Karpas-422 (cell line): ENCODE measurements at regions not wholly inside any gene's neighbourhood (a gene's known extent, or its start where the extent isn't known, plus 50 kb on each side); places are given as distances from the start of the nearest gene placed in this dataset.

ENCODE experiments used
- DNase-seq: peaks from one replicate; pipeline ENCODE4 v3.0.0-alpha.2; 2015
- H2AFZ ChIP-seq: fragments of 200-600 bp; sonication (generic); 2 replicates; pipeline ENCODE4 v1.6.1; 2014; ENCODE audit warnings: antibody characterized with exemption, low read length, mixed read lengths
- H3K27ac ChIP-seq: fragments of 200-600 bp; sonication (generic); 2 replicates; pipeline ENCODE4 v1.5.1; 2014; ENCODE audit warnings: mild to moderate bottlenecking, low read length, moderate library complexity
- H3K27me3 ChIP-seq: fragments of 200-600 bp; sonication (generic); 2 replicates; pipeline ENCODE4 v1.6.1; 2014; ENCODE audit warnings: low read length, mixed read lengths
- H3K36me3 ChIP-seq: fragments of 200-600 bp; sonication (generic); 2 replicates; pipeline ENCODE4 v1.6.1; 2014; ENCODE audit warnings: low read length, mixed read lengths; ENCODE audit not compliant: insufficient read depth
- H3K4me1 ChIP-seq: fragments of 200-600 bp; sonication (generic); 2 replicates; pipeline ENCODE4 v1.6.1; 2014; ENCODE audit warnings: mild to moderate bottlenecking, low read length, mixed read lengths
- H3K4me2 ChIP-seq: fragments of 200-600 bp; sonication (generic); 2 replicates; pipeline ENCODE4 v1.6.1; 2014; ENCODE audit warnings: low read length, low read depth, mild to moderate bottlenecking; ENCODE audit not compliant: poor library complexity, severe bottlenecking
- H3K4me3 ChIP-seq: fragments of 200-600 bp; sonication (generic); 2 replicates; pipeline ENCODE4 v1.5.1; 2014; ENCODE audit warnings: mild to moderate bottlenecking, antibody characterized with exemption, low read length, mixed read lengths
- H3K79me2 ChIP-seq: fragments of 200-600 bp; sonication (generic); 2 replicates; pipeline ENCODE4 v1.6.1; 2014; ENCODE audit warnings: mild to moderate bottlenecking, low read length, mixed read lengths
- H3K9ac ChIP-seq: fragments of 200-600 bp; sonication (generic); 2 replicates; pipeline ENCODE4 v1.6.0; 2014; ENCODE audit warnings: low read length
- H3K9me2 ChIP-seq: fragments of 200-600 bp; sonication (generic), shearing (Covaris generic); replicated peaks from 2 replicates; pipeline ENCODE4 v1.6.0; 2014; ENCODE audit warnings: mild to moderate bottlenecking, low read length, moderate library complexity; ENCODE audit not compliant: insufficient read depth
- H3K9me3 ChIP-seq: fragments of 300-700, 200-600 bp; sonication (generic); 2 replicates; pipeline ENCODE4 v1.6.1; 2014; ENCODE audit warnings: low read length, mixed read lengths
- H4K20me1 ChIP-seq: fragments of 200-600 bp; sonication (generic); 2 replicates; pipeline ENCODE4 v1.6.1; 2014; ENCODE audit warnings: mild to moderate bottlenecking, antibody characterized with exemption, low read length, low read depth; ENCODE audit not compliant: insufficient read depth

DNA sequence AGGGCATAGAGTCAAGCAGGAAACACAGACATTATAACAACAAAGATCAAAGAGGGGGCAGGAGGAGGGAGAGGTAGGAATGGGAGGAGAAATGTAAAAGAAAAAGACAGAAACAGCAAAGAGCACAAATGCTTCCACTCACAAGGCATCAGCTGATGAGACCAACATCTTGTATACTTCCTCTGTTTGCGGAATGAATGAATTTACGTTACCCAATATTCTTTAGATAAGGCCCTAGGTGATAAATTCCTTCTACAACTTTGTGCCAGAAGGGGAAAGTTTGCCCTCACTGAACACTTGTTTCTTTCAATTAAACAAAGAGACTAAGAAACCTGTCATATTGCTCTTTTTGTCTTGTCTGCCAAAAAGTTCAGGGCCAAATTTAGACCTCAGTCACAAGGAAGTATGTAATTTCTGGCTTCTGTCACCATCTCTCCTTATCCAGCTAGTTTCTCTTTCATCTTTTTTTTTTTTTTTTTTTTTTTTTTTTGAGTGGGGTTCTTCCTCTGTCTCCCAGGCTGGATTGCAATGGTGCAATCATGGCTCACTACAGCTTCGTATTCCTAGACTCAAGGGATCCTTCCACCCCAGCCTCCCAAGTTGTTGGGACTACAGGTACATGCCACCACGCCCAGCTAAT lies 116.4 kb upstream of the NANOS1 start:
- Histone ChIP-seq H3K4me2 (no peak overlapping the region), H3K4me3 (no peak overlapping the region), H3K4me1 (no peaks in the 10 kb centered on the region), H3K9me3 (no peaks in the 10 kb centered on the region), H3K9ac (no peak overlapping the region), H3K27ac (no peak overlapping the region), H2AFZ (no peak overlapping the region), H3K9me2 (no peaks in the 10 kb centered on the region), H3K27me3 (no peaks in the 10 kb centered on the region), H3K79me2 (no peaks in the 10 kb centered on the region), H4K20me1 (no peaks in the 10 kb centered on the region), H3K36me3 (no peaks in the 10 kb centered on the region)
- peak; percentile 25 for DNase-seq

DNA sequence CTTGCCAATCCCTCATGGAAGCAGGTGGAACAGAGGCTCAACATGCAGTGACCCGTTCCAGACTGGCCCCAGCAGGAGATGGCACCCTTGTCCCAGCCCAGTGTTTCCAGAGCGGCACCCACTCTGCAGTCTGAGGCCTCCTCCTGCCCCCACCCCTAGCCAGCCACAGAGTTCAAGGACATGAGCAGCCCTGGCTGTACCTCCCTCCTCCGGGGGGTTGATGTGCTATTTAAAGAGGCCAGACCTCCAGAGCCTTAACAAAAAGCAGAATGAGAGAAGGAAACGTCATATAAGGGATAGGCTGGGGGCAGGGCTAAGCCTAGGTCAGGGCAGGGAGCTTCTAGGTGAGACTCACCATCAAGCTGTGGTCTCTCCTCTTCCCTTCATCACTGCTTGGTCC lies 115.7 kb upstream of the NANOS1 start:
- H3K4me3 ChIP-seq, result no peak overlapping the region
- no peaks in the 10 kb centered on the region for H3K36me3 ChIP-seq
- H3K9me2 ChIP-seq, result no peaks in the 10 kb centered on the region
- H4K20me1 ChIP-seq, result no peaks in the 10 kb centered on the region
- H3K27ac ChIP-seq, result no peak overlapping the region
- no peak overlapping the region for H3K4me2 ChIP-seq
- DNase-seq, result no peak
- H3K79me2 ChIP-seq, result no peaks in the 10 kb centered on the region
- H3K27me3 ChIP-seq, result no peaks in the 10 kb centered on the region
- no peak overlapping the region for H3K9ac ChIP-seq
- no peaks in the 10 kb centered on the region for H3K4me1 ChIP-seq
- H3K9me3 ChIP-seq, result no peaks in the 10 kb centered on the region
- no peak overlapping the region for H2AFZ ChIP-seq

DNA sequence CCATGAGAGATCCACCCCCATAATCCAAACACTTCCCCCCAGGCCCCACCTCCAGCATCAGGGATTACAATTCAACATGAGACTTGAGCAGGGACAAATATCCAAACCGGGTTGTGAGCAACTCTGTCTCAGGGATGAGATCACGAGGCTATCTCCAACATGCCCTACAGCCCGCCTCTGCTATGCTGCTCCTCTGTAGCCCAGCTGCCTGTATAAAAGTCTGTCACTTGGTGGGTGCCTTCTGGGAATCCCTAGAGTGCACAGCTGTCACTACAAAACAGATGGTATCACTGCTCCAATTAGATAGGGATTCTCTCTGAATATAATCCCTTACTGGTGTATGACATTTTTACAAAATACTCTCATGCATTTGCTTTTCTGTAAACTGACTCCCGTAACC lies 114.9 kb upstream of the NANOS1 start:
- no peak overlapping the region for H3K4me2 ChIP-seq
- no peaks in the 10 kb centered on the region for H3K36me3 ChIP-seq
- H3K4me3 ChIP-seq, result no peak overlapping the region
- no peaks in the 10 kb centered on the region for H3K4me1 ChIP-seq
- no peak for DNase-seq
- H3K9ac ChIP-seq, result no peak overlapping the region
- H3K9me3 ChIP-seq, result no peaks in the 10 kb centered on the region
- no peaks in the 10 kb centered on the region for H3K27me3 ChIP-seq
- H2AFZ ChIP-seq, result no peak overlapping the region
- H4K20me1 ChIP-seq, result no peaks in the 10 kb centered on the region
- H3K79me2 ChIP-seq, result no peaks in the 10 kb centered on the region
- no peak overlapping the region for H3K27ac ChIP-seq
- H3K9me2 ChIP-seq, result no peaks in the 10 kb centered on the region

DNA sequence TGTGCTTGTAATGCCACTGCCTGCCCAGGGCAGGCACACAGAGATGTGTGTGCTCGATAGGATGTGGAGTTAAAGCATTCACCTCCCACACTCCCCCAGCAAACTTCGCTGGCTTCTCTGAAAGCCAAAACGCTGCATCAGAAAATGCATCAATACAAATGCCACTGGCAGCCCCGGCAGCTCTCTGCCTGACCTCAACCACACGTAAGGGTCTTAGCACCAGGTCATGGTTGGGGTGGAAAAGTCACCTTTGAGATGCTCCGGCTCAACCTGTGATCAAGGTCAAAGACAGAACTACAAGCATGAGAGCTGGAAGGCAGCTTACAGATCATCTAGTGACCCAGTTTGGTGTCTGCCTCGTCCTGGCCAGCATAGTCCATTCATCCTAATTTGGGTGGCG lies 114.4 kb upstream of the NANOS1 start:
- Histone ChIP-seq H3K79me2 (no peaks in the 10 kb centered on the region), H3K9me2 (no peaks in the 10 kb centered on the region), H2AFZ (no peak overlapping the region), H3K4me3 (no peak overlapping the region), H3K9ac (no peak overlapping the region), H4K20me1 (no peaks in the 10 kb centered on the region), H3K27me3 (no peaks in the 10 kb centered on the region), H3K27ac (no peak overlapping the region), H3K9me3 (no peaks in the 10 kb centered on the region), H3K4me2 (no peak overlapping the region), H3K4me1 (no peaks in the 10 kb centered on the region), H3K36me3 (no peaks in the 10 kb centered on the region)
- DNase-seq, result no peak

DNA sequence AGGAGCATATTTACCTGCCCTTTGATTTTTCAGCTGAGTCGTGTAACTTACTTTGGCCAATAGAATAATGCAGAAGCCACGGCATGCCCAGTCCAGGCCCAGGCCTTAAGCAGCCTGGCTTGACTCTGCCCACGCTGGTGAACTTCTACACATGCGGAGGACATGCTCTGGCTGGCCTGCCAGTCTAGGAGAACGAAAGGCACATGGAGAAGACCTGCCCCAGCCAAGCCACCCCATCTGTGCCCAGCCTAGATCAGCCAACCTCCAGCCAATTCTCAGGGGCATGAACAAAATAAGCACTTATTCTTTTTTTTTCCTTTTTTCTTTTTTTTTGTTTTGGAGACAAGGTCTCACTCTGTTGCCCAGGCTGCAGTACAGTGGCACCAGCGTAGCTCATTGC lies 112.7 kb upstream of the NANOS1 start:
- Histone ChIP-seq H3K36me3 (no peaks in the 10 kb centered on the region), H3K27ac (no peak overlapping the region), H3K4me1 (no peaks in the 10 kb centered on the region), H3K9me3 (no peaks in the 10 kb centered on the region), H3K4me3 (no peak overlapping the region), H3K79me2 (no peaks in the 10 kb centered on the region), H3K27me3 (no peaks in the 10 kb centered on the region), H3K9me2 (no peaks in the 10 kb centered on the region), H3K9ac (no peak overlapping the region), H4K20me1 (no peaks in the 10 kb centered on the region), H2AFZ (no peak overlapping the region), H3K4me2 (no peak overlapping the region)
- DNase-seq, result no peak

DNA sequence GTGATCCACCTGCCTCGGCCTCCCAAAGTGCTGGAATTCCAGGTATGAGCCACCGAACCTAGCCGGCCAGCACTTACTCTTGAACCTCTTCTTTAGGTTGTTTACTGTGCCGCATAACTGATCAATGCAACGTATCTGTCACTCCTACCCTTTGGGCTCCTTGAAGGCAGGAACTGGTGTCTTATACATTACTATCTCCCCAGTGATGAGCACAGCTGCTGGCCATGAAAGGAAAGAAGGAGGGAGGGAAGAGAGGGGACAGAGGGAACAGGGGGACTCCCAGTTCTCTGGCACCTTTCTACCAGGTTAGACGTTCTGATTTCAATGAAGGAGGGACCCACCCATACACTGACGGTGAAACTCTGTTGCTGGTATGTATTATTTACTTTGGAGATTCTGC lies 111.8 kb upstream of the NANOS1 start:
- Histone ChIP-seq H3K9ac (no peak overlapping the region), H3K9me3 (no peaks in the 10 kb centered on the region), H3K4me3 (no peak overlapping the region), H3K27me3 (no peaks in the 10 kb centered on the region), H3K27ac (no peak overlapping the region), H2AFZ (no peak overlapping the region), H4K20me1 (no peaks in the 10 kb centered on the region), H3K4me1 (no peaks in the 10 kb centered on the region), H3K36me3 (no peaks in the 10 kb centered on the region), H3K4me2 (no peak overlapping the region), H3K79me2 (no peaks in the 10 kb centered on the region), H3K9me2 (no peaks in the 10 kb centered on the region)
- DNase-seq, result no peak

DNA sequence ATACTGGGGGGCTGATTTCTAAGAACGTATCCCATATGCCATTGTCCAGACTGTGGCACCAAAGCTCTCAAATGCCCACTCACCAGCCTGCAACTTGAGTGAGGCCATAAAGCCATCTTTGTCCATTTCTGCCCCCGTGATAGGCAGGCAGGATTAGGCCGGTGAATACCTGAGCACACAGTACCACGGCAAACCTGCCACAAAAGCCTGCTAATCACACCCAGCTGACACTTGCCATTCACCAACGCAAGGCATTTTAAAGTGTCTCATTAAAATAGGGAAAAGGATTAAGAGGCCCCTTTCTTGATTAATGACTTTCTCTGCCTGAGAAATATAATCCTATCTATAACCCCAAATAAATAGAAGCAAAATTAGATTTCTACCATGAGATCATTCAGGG lies 111.4 kb upstream of the NANOS1 start:
- no peak overlapping the region for H3K27ac ChIP-seq
- no peaks in the 10 kb centered on the region for H4K20me1 ChIP-seq
- no peak for DNase-seq
- no peak overlapping the region for H3K4me3 ChIP-seq
- H3K9ac ChIP-seq, result no peak overlapping the region
- no peaks in the 10 kb centered on the region for H3K9me3 ChIP-seq
- no peaks in the 10 kb centered on the region for H3K9me2 ChIP-seq
- no peaks in the 10 kb centered on the region for H3K36me3 ChIP-seq
- no peak overlapping the region for H2AFZ ChIP-seq
- no peaks in the 10 kb centered on the region for H3K4me1 ChIP-seq
- H3K27me3 ChIP-seq, result no peaks in the 10 kb centered on the region
- no peaks in the 10 kb centered on the region for H3K79me2 ChIP-seq
- H3K4me2 ChIP-seq, result no peak overlapping the region

DNA sequence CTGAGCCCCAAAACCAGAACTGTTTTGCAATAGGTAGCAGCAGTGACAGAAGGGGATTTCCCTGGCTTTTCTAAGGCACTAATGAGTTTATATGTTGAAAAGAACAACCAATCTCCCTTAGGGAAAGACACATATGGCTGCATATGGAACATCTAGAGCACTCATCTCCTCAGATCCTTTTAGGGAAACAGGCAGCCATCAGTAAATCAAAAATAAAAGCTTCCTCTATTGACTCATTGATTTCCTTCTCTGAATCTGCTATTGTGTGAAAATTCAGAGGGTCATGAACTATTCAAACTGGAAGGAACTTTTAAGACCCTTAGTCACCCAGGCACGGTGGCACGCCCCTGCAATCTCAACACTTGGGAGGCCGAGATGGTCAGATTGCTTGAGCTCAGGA lies 110.9 kb upstream of the NANOS1 start:
- no peak for DNase-seq
- Histone ChIP-seq H4K20me1 (no peaks in the 10 kb centered on the region), H3K4me3 (no peak overlapping the region), H2AFZ (no peak overlapping the region), H3K36me3 (no peaks in the 10 kb centered on the region), H3K27me3 (no peaks in the 10 kb centered on the region), H3K4me1 (no peaks in the 10 kb centered on the region), H3K9me3 (no peaks in the 10 kb centered on the region), H3K4me2 (no peak overlapping the region), H3K79me2 (no peaks in the 10 kb centered on the region), H3K9ac (no peak overlapping the region), H3K9me2 (no peaks in the 10 kb centered on the region), H3K27ac (no peak overlapping the region)

DNA sequence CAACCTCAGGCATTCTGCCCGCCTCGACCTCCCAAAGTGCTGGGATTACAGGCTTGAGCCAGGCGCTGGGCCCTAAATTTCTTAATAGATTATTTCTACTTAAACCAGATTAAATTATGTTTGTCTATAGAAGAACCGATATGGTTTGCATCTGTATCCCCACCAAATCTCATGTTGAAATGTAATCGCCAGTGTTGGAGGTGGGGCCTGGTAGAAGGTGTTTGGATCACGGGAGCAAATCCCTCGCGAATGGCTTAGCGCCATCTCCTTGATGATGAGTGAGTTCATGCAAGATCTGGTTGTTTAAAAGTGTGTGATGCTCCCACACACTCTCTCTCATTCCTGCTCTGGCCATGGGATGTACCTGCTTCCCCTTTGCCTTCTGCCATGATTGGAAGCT lies 109.3 kb upstream of the NANOS1 start:
- H3K79me2 ChIP-seq, result no peaks in the 10 kb centered on the region
- no peaks in the 10 kb centered on the region for H3K27me3 ChIP-seq
- H2AFZ ChIP-seq, result no peak overlapping the region
- H3K9me3 ChIP-seq, result no peaks in the 10 kb centered on the region
- no peaks in the 10 kb centered on the region for H3K4me1 ChIP-seq
- no peak overlapping the region for H3K9ac ChIP-seq
- no peak overlapping the region for H3K4me3 ChIP-seq
- DNase-seq, result no peak
- no peak overlapping the region for H3K27ac ChIP-seq
- H3K4me2 ChIP-seq, result no peak overlapping the region
- H3K36me3 ChIP-seq, result no peaks in the 10 kb centered on the region
- no peaks in the 10 kb centered on the region for H4K20me1 ChIP-seq
- H3K9me2 ChIP-seq, result no peaks in the 10 kb centered on the region
